ENCODE measurements at regions not wholly inside any gene's neighbourhood (a gene's known extent, or its start where the extent isn't known, plus 50 kb on each side); places are given as distances from the start of the nearest gene placed in this dataset.

DNA sequence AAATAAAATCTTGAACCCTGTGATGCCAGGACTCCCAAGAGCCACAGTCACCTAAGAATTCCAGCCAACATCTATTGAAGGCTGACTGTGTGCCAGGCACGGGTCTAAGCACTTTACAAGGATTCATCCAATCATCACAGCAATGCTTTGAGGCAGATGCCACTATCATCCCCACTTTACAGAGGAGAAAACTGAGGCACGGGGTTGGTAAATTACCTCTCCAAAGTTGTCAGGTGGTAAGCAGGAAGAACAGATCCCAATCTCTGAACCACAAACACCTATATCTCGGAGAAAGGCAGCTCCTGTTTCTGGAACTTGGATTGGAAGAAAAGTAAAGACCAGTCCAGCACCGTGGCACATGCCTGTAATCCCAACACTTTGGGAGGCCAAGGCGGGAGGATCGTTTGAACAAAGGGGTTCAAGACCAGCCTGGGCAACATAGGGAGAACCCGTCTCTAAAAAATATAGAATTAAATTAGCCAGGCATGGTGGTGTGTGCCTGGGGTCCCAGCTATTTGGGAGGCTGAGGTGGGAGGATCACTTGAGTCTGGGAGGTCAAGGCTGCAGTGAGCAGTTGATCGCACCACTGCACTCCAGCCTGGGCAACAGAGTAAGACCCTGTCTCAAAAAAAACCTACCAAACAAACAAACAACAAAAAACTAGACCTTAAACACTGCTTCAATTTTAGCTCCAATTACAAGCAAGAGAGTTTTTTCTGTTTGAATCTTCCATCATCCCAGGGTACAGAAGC, 60.7 kb upstream of the SIAH1 start:
- TF ChIP-seq, protein P1, sequence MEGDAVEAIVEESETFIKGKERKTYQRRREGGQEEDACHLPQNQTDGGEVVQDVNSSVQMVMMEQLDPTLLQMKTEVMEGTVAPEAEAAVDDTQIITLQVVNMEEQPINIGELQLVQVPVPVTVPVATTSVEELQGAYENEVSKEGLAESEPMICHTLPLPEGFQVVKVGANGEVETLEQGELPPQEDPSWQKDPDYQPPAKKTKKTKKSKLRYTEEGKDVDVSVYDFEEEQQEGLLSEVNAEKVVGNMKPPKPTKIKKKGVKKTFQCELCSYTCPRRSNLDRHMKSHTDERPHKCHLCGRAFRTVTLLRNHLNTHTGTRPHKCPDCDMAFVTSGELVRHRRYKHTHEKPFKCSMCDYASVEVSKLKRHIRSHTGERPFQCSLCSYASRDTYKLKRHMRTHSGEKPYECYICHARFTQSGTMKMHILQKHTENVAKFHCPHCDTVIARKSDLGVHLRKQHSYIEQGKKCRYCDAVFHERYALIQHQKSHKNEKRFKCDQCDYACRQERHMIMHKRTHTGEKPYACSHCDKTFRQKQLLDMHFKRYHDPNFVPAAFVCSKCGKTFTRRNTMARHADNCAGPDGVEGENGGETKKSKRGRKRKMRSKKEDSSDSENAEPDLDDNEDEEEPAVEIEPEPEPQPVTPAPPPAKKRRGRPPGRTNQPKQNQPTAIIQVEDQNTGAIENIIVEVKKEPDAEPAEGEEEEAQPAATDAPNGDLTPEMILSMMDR (IDR thresholded peaks at IDR 0.05), result no peak
- TF ChIP-seq POLR2A (IDR thresholded peaks at IDR 0.05), result no peak

All from esophagus squamous epithelium (tissue), 4 donors.